Stomach (tissue), 8 donors: ENCODE measurements at regions not wholly inside any gene's neighbourhood (a gene's known extent, or its start where the extent isn't known, plus 50 kb on each side); places are given as distances from the start of the nearest gene placed in this dataset.

ENCODE experiments used
- DNase-seq, 2 donors: peaks; one replicate each; pipeline versions ENCODE4 v3.0.0 to v3.0.0-alpha.2; 2013 to 2019
- H3K27ac ChIP-seq, 5 donors: fragments of 200-600 bp in 4 of 5; sonication (generic) in 4 of 5; one replicate each; pipeline ENCODE4 v1.5.1; 2013 to 2019; ENCODE audit warnings: mild to moderate bottlenecking in 1 of 5, moderate library complexity in 1 of 5
- H3K27me3 ChIP-seq, 3 donors: fragments of 200-600 bp; sonication (generic); one replicate each; pipeline ENCODE4 v1.5.1; 2017 to 2019; ENCODE audit warnings: mixed run types in 1 of 3
- H3K36me3 ChIP-seq, 4 donors: fragments of 200-600 bp; sonication (generic); 1 replicate in 3 of 4; 2 replicates in 1 of 4; pipeline ENCODE4 v1.5.1; 2016 to 2019
- H3K4me1 ChIP-seq, 4 donors: fragments of 200-600 bp; sonication (generic); one replicate each; pipeline ENCODE4 v1.5.1; 2016 to 2019
- H3K4me3 ChIP-seq, 4 donors: fragments of 200-600 bp; sonication (generic) in 3 of 4; one replicate each; pipeline ENCODE4 v1.5.1; 2016 to 2019; ENCODE audit warnings: mild to moderate bottlenecking in 1 of 4
- H3K9me3 ChIP-seq, 4 donors: fragments of 200-600 bp; sonication (generic); one replicate each; pipeline ENCODE4 v1.5.1; 2016 to 2019
- CTCF ChIP-seq, 7 experiments: fragments of 450-650 bp in 4 of 7; fragments of 200-600 bp in 3 of 7; sonication (generic) in 3 of 7; IDR thresholded peaks; one replicate each; pipeline ENCODE4 v1.5.1; 2016 to 2019; ENCODE audit warnings: antibody characterized with exemption in 7 of 7, control low read depth in 2 of 7, mild to moderate bottlenecking in 1 of 7
- EP300 ChIP-seq: sonication (generic); formaldehyde crosslinking; IDR thresholded peaks from one replicate; pipeline ENCODE4 v1.6.1; 2017; ENCODE audit warnings: antibody characterized with exemption
- POLR2A ChIP-seq, 4 donors: fragments of 450-650 bp; IDR thresholded peaks; one replicate each; pipeline ENCODE4 v1.6.1; 2016; ENCODE audit warnings: antibody characterized with exemption in 4 of 4, control low read depth in 2 of 4, mild to moderate bottlenecking in 1 of 4, moderate library complexity in 1 of 4
- POLR2AphosphoS5 ChIP-seq, 3 donors: sonication (generic); formaldehyde crosslinking; IDR thresholded peaks; one replicate each; pipeline ENCODE4 v1.6.1; 2016; ENCODE audit warnings: antibody characterized with exemption in 3 of 3
- WGBS, 5 donors: extraction: QIAGEN DNeasy Blood & Tissue Kit in 3 of 5; methylation state at CpG; one replicate each; pipeline versions ENCODE4 v1.1.5 to v1.1.7; 2013 to 2018; 5-methylcytosine and 5-hydroxymethylcytosine counted together
- intact Hi-C: fragments of 100-400 bp; cut with DNase I; formaldehyde crosslinking; loops from one replicate; pipeline ENCODE4 v1.15.1; 2023; ENCODE audit warnings: low total_unique reads
- donor health status: healthy with polysubstance abuse.
- donor health status: Bipolar disorder and iron deficiency.
- donor health status: healthy.

DNA sequence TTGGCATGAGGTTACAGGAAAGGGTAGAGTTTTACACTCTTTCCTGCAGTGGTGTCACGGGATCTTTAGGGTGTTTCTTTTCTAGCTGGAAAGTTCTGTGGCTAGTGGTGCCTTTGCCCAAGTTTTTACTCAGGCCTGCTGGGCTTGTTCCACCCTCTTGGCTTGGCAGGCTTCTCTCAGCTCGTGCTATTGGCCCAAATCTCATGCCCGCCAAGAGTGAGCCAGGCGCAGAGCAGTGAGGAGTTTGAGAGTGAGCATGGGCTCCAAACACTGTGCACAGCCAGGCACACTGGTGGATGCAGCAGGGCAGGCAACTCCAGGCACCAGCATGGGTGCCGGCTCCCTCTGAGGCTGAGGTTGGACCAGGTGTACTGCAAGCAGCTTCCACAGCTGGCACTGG lies 206.5 kb downstream of the SAMD5 start:
- intact Hi-C loops = no loop called here
- TF ChIP-seq CTCF (IDR thresholded peaks at IDR 0.05) (no peak), POLR2A (IDR thresholded peaks at IDR 0.05) (no peak), POLR2AphosphoS5 (IDR thresholded peaks at IDR 0.05) (no peak), EP300 (no peak)
- H3K9me3 ChIP-seq = no peaks in the 10 kb centered on the region
- H3K27ac ChIP-seq = no peak overlapping the region
- H3K27me3 ChIP-seq = no peaks in the 10 kb centered on the region
- no peaks in the 10 kb centered on the region for H3K36me3 ChIP-seq
- DNase-seq = no peak
- no peak overlapping the region for H3K4me3 ChIP-seq
- 86 to 94% (median 91%) methylated on average over 4 to 5 of the region's 5 CpGs for WGBS, 5 donors
- H3K4me1 ChIP-seq = no peaks in the 10 kb centered on the region

DNA sequence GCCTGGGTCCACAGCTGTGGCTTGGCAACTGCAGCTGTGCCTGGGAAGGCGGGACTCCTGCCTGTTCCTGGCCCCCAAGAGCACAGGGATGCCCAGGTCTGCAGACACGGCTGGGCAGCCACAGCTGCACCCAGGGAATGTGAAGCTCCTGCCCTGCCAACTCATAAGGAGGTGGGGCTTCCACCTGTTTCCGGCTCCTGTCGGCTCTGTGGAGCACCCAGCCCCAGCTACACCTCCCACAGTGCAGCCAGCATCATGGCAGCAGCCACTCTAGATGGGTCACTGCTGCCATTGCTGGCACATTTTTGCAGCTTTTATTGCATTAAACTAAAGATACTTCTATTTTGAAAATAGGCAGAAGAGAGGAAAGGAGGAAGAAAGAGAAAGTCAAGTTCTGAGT lies 207.9 kb downstream of the SAMD5 start:
- Histone ChIP-seq H3K4me1 (no peaks in the 10 kb centered on the region), H3K9me3 (no peaks in the 10 kb centered on the region), H3K4me3 (no peak overlapping the region), H3K27ac (no peak overlapping the region), H3K27me3 (no peaks in the 10 kb centered on the region), H3K36me3 (no peaks in the 10 kb centered on the region)
- DNase-seq = no peak
- intact Hi-C loops = no loop called here
- TF ChIP-seq POLR2AphosphoS5 (IDR thresholded peaks at IDR 0.05) = no peak
- TF ChIP-seq POLR2A (IDR thresholded peaks at IDR 0.05) = no peak
- no peak for TF ChIP-seq EP300
- TF ChIP-seq CTCF (IDR thresholded peaks at IDR 0.05) = no peak
- WGBS, 5 donors = 58 to 87% (median 81%) methylated on average over 3 to 4 of the region's 4 CpGs

DNA sequence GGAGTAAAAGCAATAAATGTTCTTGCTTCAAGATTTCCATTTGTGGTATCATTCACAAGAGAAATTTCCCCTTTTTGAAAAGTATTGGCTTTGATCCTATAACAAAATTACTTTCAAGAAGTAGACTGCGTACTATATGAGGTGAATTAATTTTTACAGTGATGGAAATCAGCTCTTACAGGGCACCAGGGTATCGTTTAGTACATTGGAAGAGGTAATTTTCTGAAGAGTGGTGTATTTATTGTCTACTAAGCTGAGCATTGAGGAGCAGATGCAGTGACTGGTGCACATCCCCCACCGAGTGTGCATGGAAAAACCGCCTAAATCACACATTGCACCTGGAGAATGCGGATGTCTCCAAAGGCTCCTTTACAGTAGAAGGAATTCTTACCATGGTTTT lies 209.5 kb downstream of the SAMD5 start:
- intact Hi-C loops = no loop called here
- Histone ChIP-seq H3K27ac (no peak overlapping the region), H3K36me3 (no peaks in the 10 kb centered on the region), H3K9me3 (peaks cover 3 to 6% (median 4%) of the 10 kb centered on the region in 4 donors), H3K4me1 (no peaks in the 10 kb centered on the region), H3K27me3 (no peaks in the 10 kb centered on the region), H3K4me3 (no peak overlapping the region)
- no peak for DNase-seq
- no peak for TF ChIP-seq POLR2AphosphoS5 (IDR thresholded peaks at IDR 0.05)
- no peak for TF ChIP-seq EP300
- no peak for TF ChIP-seq CTCF (IDR thresholded peaks at IDR 0.05)
- no peak for TF ChIP-seq POLR2A (IDR thresholded peaks at IDR 0.05)
- 72 to 95% (median 83%) methylated on average over 5 of the region's 5 CpGs for WGBS, 5 donors

DNA sequence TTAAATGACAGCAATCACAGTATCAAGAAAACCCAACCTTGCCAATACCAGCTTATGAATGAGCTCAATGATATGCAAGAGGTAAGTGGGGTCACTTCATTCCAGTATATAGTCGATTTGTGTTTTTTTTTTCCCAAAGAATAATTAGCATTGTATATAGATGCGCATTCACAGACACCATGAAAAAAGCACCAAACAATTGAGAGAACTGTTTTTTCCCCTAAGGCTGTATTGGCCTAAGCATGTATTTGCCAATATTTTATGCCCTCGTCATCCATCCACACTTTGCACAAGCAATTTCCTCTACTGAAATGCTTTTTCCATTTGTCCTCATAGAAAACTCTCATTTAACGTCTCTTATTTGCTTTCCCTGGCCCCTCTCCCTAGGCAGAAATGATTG lies 213.7 kb downstream of the SAMD5 start:
- Histone ChIP-seq H3K4me1 (no peaks in the 10 kb centered on the region), H3K27ac (no peak overlapping the region), H3K36me3 (no peaks in the 10 kb centered on the region), H3K4me3 (no peak overlapping the region), H3K27me3 (no peaks in the 10 kb centered on the region), H3K9me3 (peaks cover 3 to 10% (median 6%) of the 10 kb centered on the region in 4 donors)
- WGBS, 5 donors = 89 to 96% (median 94%) methylated on average over 4 of the region's 4 CpGs
- no peak for DNase-seq
- TF ChIP-seq POLR2AphosphoS5 (IDR thresholded peaks at IDR 0.05) = no peak
- no peak for TF ChIP-seq POLR2A (IDR thresholded peaks at IDR 0.05)
- TF ChIP-seq CTCF (IDR thresholded peaks at IDR 0.05) = no peak
- TF ChIP-seq EP300 = no peak
- intact Hi-C loops = no loop called here
